H9 (cell line): ENCODE measurements at regions not wholly inside any gene's neighbourhood (a gene's known extent, or its start where the extent isn't known, plus 50 kb on each side); places are given as distances from the start of the nearest gene placed in this dataset.

Experiments
- DNase-seq: peaks from one replicate; pipeline ENCODE4 v3.0.0-alpha.2; 2017
- H2AFZ ChIP-seq: one replicate; pipeline ENCODE4 v1.6.1; 2013; ENCODE audit warnings: mild to moderate bottlenecking, low read length, control low read depth, moderate library complexity
- H2AK5ac ChIP-seq: 2 replicates; pipeline ENCODE4 v1.6.1; 2013; ENCODE audit warnings: low read length, control low read depth, mixed read lengths; ENCODE audit not compliant: insufficient read length
- H2BK120ac ChIP-seq: one replicate; pipeline ENCODE4 v1.6.1; 2013; ENCODE audit warnings: low read depth, mild to moderate bottlenecking, low read length, control low read depth, inconsistent platforms; ENCODE audit not compliant: poor library complexity, severe bottlenecking
- H2BK12ac ChIP-seq: 2 replicates; pipeline ENCODE4 v1.6.1; 2013; ENCODE audit warnings: low read length, control low read depth, mixed read lengths, low read depth; ENCODE audit not compliant: insufficient read length
- H2BK15ac ChIP-seq: 2 replicates; pipeline ENCODE4 v1.6.1; 2013; ENCODE audit warnings: low read depth, low read length, control low read depth
- H2BK20ac ChIP-seq: one replicate; pipeline ENCODE4 v1.6.1; 2013; ENCODE audit warnings: low read depth, mild to moderate bottlenecking, low read length, control low read depth, inconsistent platforms; ENCODE audit not compliant: poor library complexity, severe bottlenecking
- H2BK5ac ChIP-seq: 2 replicates; pipeline ENCODE4 v1.6.1; 2013; ENCODE audit warnings: low read length, control low read depth, mixed read lengths; ENCODE audit not compliant: insufficient read length
- H3K14ac ChIP-seq: 2 replicates; pipeline ENCODE4 v1.6.1; 2013; ENCODE audit warnings: low read length, control low read depth; ENCODE audit not compliant: insufficient read depth
- H3K18ac ChIP-seq: 2 replicates; pipeline ENCODE4 v1.6.1; 2013; ENCODE audit warnings: low read depth, mild to moderate bottlenecking, mixed read lengths, low read length, control low read depth; ENCODE audit not compliant: insufficient read length
- H3K23ac ChIP-seq: 2 replicates; pipeline ENCODE4 v1.6.1; 2013; ENCODE audit warnings: low read length, control low read depth, mixed read lengths, low read depth; ENCODE audit not compliant: insufficient read length
- H3K23me2 ChIP-seq: 2 replicates; pipeline ENCODE4 v1.6.1; 2013; ENCODE audit warnings: low read depth, mild to moderate bottlenecking, mixed read lengths, low read length, control low read depth; ENCODE audit not compliant: insufficient read length, poor library complexity, severe bottlenecking
- H3K27ac ChIP-seq: 2 replicates; pipeline ENCODE4 v1.5.1; 2013; ENCODE audit warnings: low read length, control low read depth, mixed read lengths, low read depth; ENCODE audit not compliant: insufficient read length
- H3K27me3 ChIP-seq: 2 replicates; pipeline ENCODE4 v1.6.1; 2013; ENCODE audit warnings: low read length, control low read depth, inconsistent platforms; ENCODE audit not compliant: insufficient read depth
- H3K4ac ChIP-seq: 2 replicates; pipeline ENCODE4 v1.6.1; 2013; ENCODE audit warnings: low read depth, mild to moderate bottlenecking, control low read depth, inconsistent platforms, low read length, moderate library complexity
- H3K4me1 ChIP-seq: 2 replicates; pipeline ENCODE4 v1.6.1; 2013; ENCODE audit warnings: low read length, control low read depth, inconsistent platforms; ENCODE audit not compliant: insufficient read depth
- H3K4me2 ChIP-seq: 2 replicates; pipeline ENCODE4 v1.6.1; 2013; ENCODE audit warnings: low read length, control low read depth, mixed read lengths; ENCODE audit not compliant: insufficient read length, insufficient read depth
- H3K56ac ChIP-seq: 2 replicates; pipeline ENCODE4 v1.6.1; 2013; ENCODE audit warnings: low read depth, mild to moderate bottlenecking, mixed read lengths, low read length, control low read depth; ENCODE audit not compliant: insufficient read length
- H3K79me1 ChIP-seq: 2 replicates; pipeline ENCODE4 v1.6.1; 2013; ENCODE audit warnings: low read depth, mild to moderate bottlenecking, moderate library complexity, low read length, control low read depth, inconsistent platforms; ENCODE audit not compliant: insufficient read depth, poor library complexity, severe bottlenecking
- H3K79me2 ChIP-seq: 2 replicates; pipeline ENCODE4 v1.6.1; 2013; ENCODE audit warnings: low read length, control low read depth, inconsistent platforms; ENCODE audit not compliant: insufficient read depth
- H3K9ac ChIP-seq: 2 replicates; pipeline ENCODE4 v1.6.1; 2013; ENCODE audit warnings: low read length, control low read depth, mixed read lengths; ENCODE audit not compliant: insufficient read length; ENCODE audit errors: extremely low read depth
- H3K9me3 ChIP-seq: one replicate; pipeline ENCODE4 v1.6.1; 2013; ENCODE audit warnings: low read depth, low read length, inconsistent platforms; ENCODE audit not compliant: control insufficient read depth
- H3T11ph ChIP-seq: one replicate; pipeline ENCODE4 v1.6.1; 2013; ENCODE audit warnings: mild to moderate bottlenecking, low read length, control low read depth, inconsistent platforms
- H4K20me1 ChIP-seq: one replicate; pipeline ENCODE4 v1.6.1; 2013; ENCODE audit not compliant: control insufficient read depth, insufficient read length, insufficient read depth
- H4K5ac ChIP-seq: 2 replicates; pipeline ENCODE4 v1.6.1; 2013; ENCODE audit warnings: low read depth, mild to moderate bottlenecking, mixed read lengths, low read length, control low read depth; ENCODE audit not compliant: insufficient read length
- H4K8ac ChIP-seq: replicated peaks from 2 replicates; pipeline ENCODE4 v1.6.1; 2013; ENCODE audit warnings: low read length, control low read depth, mixed read lengths, low read depth; ENCODE audit not compliant: insufficient read length
- H4K91ac ChIP-seq: 2 replicates; pipeline ENCODE4 v1.6.1; 2013; ENCODE audit warnings: low read depth, mild to moderate bottlenecking, moderate library complexity, mixed read lengths, low read length, control low read depth; ENCODE audit not compliant: insufficient read length
- H3K27ac Mint-ChIP-seq, 3 experiments: 2 replicates in 2 of 3; 3 replicates in 1 of 3; pipeline ENCODE4 v1.8.0; 2020 to 2021; ENCODE audit warnings: mixed read lengths in 3 of 3, mild to moderate bottlenecking in 1 of 3, moderate library complexity in 1 of 3
- H3K27me3 Mint-ChIP-seq: 2 replicates; pipeline ENCODE4 v1.8.0; 2021; ENCODE audit warnings: low read depth, mild to moderate bottlenecking, moderate library complexity, mixed read lengths
- H3K36me3 Mint-ChIP-seq, 3 experiments: 2 replicates in 2 of 3; 3 replicates in 1 of 3; pipeline ENCODE4 v1.8.0; 2020 to 2021; ENCODE audit warnings: low read depth in 3 of 3, mixed read lengths in 3 of 3; ENCODE audit not compliant: insufficient read depth in 1 of 3
- H3K4me1 Mint-ChIP-seq, 2 experiments: 2 replicates each; pipeline ENCODE4 v1.8.0; 2020; ENCODE audit warnings: mixed read lengths in 2 of 2
- H3K4me3 Mint-ChIP-seq, 2 experiments: 2 replicates in 1 of 2; 3 replicates in 1 of 2; pipeline ENCODE4 v1.8.0; 2020 to 2021; ENCODE audit warnings: mild to moderate bottlenecking in 2 of 2, mixed read lengths in 2 of 2, moderate library complexity in 1 of 2
- H3K9me3 Mint-ChIP-seq, 2 experiments: 2 replicates in 1 of 2; 3 replicates in 1 of 2; pipeline ENCODE4 v1.8.0; 2020; ENCODE audit warnings: mild to moderate bottlenecking in 2 of 2, mixed read lengths in 2 of 2, moderate library complexity in 1 of 2
- WGBS: extraction: QIAGEN DNeasy Blood & Tissue Kit; methylation state at CpG from one replicate; pipeline ENCODE4 v1.1.7; 2013; ENCODE audit warnings: missing lambda C conversion rate, low lambda C conversion rate, mixed read lengths; ENCODE audit not compliant: insufficient read length; ENCODE audit errors: extremely low coverage; 5-methylcytosine and 5-hydroxymethylcytosine counted together
- TF ChIP-seq, protein P1 (sequence below): fragments of 200-600 bp; sonication (generic); conservative IDR thresholded peaks from 3 replicates; pipeline ENCODE4 v1.8.0; 2021; ENCODE audit warnings: antibody characterized with exemption, mild to moderate bottlenecking

DNA sequence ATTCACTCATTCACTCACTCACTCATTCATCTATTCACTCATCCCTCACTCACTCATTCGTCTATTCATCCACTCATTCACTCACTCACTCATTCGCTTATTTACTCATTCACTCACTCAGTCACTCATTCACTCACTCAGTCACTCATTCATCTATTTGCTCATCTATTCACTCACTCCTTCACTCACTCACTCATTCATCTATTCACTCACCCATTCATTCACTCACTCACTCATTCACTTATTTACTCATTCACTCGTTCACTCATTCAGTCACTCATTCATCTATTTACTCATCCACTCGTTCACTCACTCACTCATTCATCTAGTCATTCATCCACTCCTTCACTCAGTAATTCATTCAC lies 128.2 kb downstream of the TTLL2 start:
- H3K14ac ChIP-seq, result no peak overlapping the region
- 0 out of 2 replicates have a peak, but pooled peaks cover 2% of the 10 kb centered on the region for H3K4me1 ChIP-seq
- H3K27me3 ChIP-seq, result no peaks in the 10 kb centered on the region
- H3K56ac ChIP-seq, result no peak overlapping the region
- H2AFZ ChIP-seq, result no peak overlapping the region
- peaks cover 7 to 9% of the 10 kb centered on the region in 2 experiments for H3K4me1 Mint-ChIP-seq
- H3K9me3 Mint-ChIP-seq, result no peaks in the 10 kb centered on the region
- H2BK15ac ChIP-seq, result no peak overlapping the region
- no peak overlapping the region for H3K4me3 Mint-ChIP-seq
- H3K9ac ChIP-seq, result no peak overlapping the region
- H3K27me3 Mint-ChIP-seq, result no peaks in the 10 kb centered on the region
- H4K91ac ChIP-seq, result no peak overlapping the region
- H3K79me2 ChIP-seq, result no peaks in the 10 kb centered on the region
- no peak overlapping the region for H2AK5ac ChIP-seq
- H4K8ac ChIP-seq, result no peak overlapping the region
- no peak overlapping the region for H2BK120ac ChIP-seq
- H3K79me1 ChIP-seq, result no peaks in the 10 kb centered on the region
- no peaks in the 10 kb centered on the region; a peak in 1 of 7 replicates for H3K36me3 Mint-ChIP-seq
- H2BK20ac ChIP-seq, result no peak overlapping the region
- no peak overlapping the region for H4K5ac ChIP-seq
- H3K27ac Mint-ChIP-seq, result no peak overlapping the region
- H2BK12ac ChIP-seq, result no peak overlapping the region
- H3K18ac ChIP-seq, result no peak overlapping the region
- H3K23me2 ChIP-seq, result no peaks in the 10 kb centered on the region
- no peak overlapping the region for H3T11ph ChIP-seq
- H3K9me3 ChIP-seq, result no peaks in the 10 kb centered on the region
- TF ChIP-seq, protein P1, sequence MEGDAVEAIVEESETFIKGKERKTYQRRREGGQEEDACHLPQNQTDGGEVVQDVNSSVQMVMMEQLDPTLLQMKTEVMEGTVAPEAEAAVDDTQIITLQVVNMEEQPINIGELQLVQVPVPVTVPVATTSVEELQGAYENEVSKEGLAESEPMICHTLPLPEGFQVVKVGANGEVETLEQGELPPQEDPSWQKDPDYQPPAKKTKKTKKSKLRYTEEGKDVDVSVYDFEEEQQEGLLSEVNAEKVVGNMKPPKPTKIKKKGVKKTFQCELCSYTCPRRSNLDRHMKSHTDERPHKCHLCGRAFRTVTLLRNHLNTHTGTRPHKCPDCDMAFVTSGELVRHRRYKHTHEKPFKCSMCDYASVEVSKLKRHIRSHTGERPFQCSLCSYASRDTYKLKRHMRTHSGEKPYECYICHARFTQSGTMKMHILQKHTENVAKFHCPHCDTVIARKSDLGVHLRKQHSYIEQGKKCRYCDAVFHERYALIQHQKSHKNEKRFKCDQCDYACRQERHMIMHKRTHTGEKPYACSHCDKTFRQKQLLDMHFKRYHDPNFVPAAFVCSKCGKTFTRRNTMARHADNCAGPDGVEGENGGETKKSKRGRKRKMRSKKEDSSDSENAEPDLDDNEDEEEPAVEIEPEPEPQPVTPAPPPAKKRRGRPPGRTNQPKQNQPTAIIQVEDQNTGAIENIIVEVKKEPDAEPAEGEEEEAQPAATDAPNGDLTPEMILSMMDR, result no peak
- H4K20me1 ChIP-seq, result no peaks in the 10 kb centered on the region
- no peak overlapping the region for H3K4me2 ChIP-seq
- no peak overlapping the region for H2BK5ac ChIP-seq
- H3K4ac ChIP-seq, result no peak overlapping the region
- H3K23ac ChIP-seq, result no peak overlapping the region
- 100% methylated on average over 2 of the region's 4 CpGs for WGBS
- DNase-seq, result no peak
- H3K27ac ChIP-seq, result no peak overlapping the region
